ENCODE measurements at regions not wholly inside any gene's neighbourhood (a gene's known extent, or its start where the extent isn't known, plus 50 kb on each side); places are given as distances from the start of the nearest gene placed in this dataset.

- TF ChIP-seq EZH2 (IDR thresholded peaks at IDR 0.05; ENCODE audit: insufficient read depth, low read length): no peak
- no peak for TF ChIP-seq CTCF (IDR thresholded peaks at IDR 0.05; ENCODE audit: insufficient read depth, low read depth, low read length)
Observed at GRCh38 chr9:113776194-113776593, 99.9 kb upstream of the ZNF618 start.

All from astrocyte (in vitro differentiated cells and primary cell).